BE2C (cell line): ENCODE measurements at regions not wholly inside any gene's neighbourhood (a gene's known extent, or its start where the extent isn't known, plus 50 kb on each side); places are given as distances from the start of the nearest gene placed in this dataset.

Source experiments
- DNase-seq: peaks from one replicate; pipeline ENCODE4 v3.0.0-alpha.2; 2020
- H3K27me3 ChIP-seq: fragments of 250-450 bp; sonication (Bioruptor Pico); 2 replicates; pipeline ENCODE4 v1.5.1; 2020; ENCODE audit warnings: mild to moderate bottlenecking
- H3K36me3 ChIP-seq: fragments of 250-450 bp; sonication (Bioruptor Pico); 2 replicates; pipeline ENCODE4 v1.5.1; 2020; ENCODE audit warnings: mild to moderate bottlenecking
- H3K4me1 ChIP-seq: fragments of 250-450 bp; sonication (Bioruptor Pico); 2 replicates; pipeline ENCODE4 v1.5.1; 2020
- H3K4me3 ChIP-seq: 2 replicates; pipeline ENCODE4 v1.5.1; 2011; ENCODE audit warnings: low read depth, low read length
- H3K9me3 ChIP-seq: fragments of 250-450 bp; sonication (Bioruptor Pico); 2 replicates; pipeline ENCODE4 v1.5.1; 2020
- TF ChIP-seq, protein P1 (sequence below): IDR thresholded peaks from 2 replicates; pipeline ENCODE4 v1.5.1; 2012; ENCODE audit warnings: mild to moderate bottlenecking, low read depth, low read length

DNA sequence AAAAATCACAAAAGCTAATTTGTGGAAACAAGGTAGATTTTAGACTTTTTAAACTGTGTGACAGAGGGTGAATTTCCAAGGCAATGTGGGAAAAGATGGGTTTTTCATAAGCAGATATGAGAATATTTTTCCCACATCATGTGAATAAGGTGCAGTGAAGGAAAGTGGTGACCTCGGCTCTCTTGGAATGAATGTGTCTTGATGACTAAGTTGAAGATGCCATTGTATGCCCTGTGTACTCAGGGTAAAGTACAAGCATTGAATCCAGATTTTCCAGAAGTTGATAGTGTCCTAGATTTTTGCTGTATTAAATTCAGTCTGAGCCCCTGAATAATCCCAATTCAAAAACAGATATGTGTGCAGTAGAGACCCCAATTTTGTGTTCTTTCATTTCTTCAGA lies 442.6 kb upstream of the ADGRL2 start:
- H3K4me3 ChIP-seq, result no peak overlapping the region
- H3K9me3 ChIP-seq, result no peaks in the 10 kb centered on the region
- TF ChIP-seq, protein P1, sequence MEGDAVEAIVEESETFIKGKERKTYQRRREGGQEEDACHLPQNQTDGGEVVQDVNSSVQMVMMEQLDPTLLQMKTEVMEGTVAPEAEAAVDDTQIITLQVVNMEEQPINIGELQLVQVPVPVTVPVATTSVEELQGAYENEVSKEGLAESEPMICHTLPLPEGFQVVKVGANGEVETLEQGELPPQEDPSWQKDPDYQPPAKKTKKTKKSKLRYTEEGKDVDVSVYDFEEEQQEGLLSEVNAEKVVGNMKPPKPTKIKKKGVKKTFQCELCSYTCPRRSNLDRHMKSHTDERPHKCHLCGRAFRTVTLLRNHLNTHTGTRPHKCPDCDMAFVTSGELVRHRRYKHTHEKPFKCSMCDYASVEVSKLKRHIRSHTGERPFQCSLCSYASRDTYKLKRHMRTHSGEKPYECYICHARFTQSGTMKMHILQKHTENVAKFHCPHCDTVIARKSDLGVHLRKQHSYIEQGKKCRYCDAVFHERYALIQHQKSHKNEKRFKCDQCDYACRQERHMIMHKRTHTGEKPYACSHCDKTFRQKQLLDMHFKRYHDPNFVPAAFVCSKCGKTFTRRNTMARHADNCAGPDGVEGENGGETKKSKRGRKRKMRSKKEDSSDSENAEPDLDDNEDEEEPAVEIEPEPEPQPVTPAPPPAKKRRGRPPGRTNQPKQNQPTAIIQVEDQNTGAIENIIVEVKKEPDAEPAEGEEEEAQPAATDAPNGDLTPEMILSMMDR, result no peak
- no peaks in the 10 kb centered on the region for H3K36me3 ChIP-seq
- no peaks in the 10 kb centered on the region for H3K27me3 ChIP-seq
- no peak for DNase-seq
- H3K4me1 ChIP-seq, result no peaks in the 10 kb centered on the region

DNA sequence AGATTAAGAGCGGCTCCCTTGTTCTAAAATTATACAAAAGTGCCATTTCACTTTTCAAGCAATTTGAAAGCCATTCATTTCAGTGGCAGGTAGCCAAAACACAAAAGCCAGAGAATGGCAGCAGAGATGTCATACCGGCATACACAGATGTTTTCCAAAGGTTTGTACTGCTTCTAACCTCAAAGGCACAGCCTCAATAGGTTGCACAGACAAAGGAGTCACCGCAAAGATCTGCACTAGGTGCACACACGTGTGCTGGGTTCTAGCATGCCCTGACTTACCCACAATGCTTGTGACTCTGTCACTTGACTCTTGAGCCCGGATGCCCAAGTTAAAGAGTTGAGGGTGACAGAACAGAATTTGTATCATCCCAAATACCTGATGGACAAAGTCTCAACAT lies 448.9 kb upstream of the ADGRL2 start:
- Histone ChIP-seq H3K36me3 (no peaks in the 10 kb centered on the region), H3K4me3 (no peak overlapping the region), H3K27me3 (no peaks in the 10 kb centered on the region), H3K9me3 (no peaks in the 10 kb centered on the region), H3K4me1 (peaks cover 2% of the 10 kb centered on the region; the same call in 1 of the 2 replicates)
- TF ChIP-seq, protein P1, result no peak
- DNase-seq, result no peak

DNA sequence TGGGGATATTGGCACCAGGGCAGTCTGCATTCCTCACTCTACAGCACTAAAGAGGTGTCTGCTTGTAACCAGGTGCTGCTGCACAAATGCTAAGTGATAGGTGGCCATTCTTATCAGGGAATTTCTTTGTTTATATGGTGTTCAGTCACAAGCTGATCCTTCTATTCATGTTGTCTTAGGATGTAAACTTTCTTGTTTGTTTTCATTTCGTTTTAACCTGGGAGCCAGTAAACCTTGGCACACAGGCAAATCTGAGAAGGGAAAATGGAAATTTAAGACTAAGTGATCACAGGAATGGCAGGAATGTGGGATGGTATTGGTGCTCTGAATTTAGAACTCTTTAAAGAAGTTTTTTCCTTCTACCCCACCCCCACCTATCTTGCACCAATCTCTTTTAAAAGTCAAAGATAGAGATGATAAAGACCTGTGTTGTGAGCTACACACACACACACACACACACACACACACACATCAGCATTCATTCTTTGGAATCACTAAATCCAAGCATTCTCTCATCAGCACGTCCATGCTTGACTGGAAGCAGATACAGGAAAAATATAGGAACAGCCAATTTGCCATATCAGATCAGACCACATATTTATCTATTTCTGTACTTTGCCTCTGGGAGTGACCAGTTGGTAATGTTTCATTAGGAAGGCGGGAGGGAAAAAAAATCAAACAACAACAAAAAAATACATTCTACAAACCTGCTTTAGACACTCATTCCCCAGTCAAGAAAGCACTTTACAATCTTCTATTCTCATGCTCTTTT lies 451.4 kb upstream of the ADGRL2 start:
- H3K36me3 ChIP-seq, result no peaks in the 10 kb centered on the region
- no peaks in the 10 kb centered on the region for H3K27me3 ChIP-seq
- TF ChIP-seq, protein P1, result no peak
- DNase-seq, result no peak
- no peak overlapping the region for H3K4me3 ChIP-seq
- H3K9me3 ChIP-seq, result no peaks in the 10 kb centered on the region
- peaks cover 2% of the 10 kb centered on the region; the same call in 1 of the 2 replicates for H3K4me1 ChIP-seq

DNA sequence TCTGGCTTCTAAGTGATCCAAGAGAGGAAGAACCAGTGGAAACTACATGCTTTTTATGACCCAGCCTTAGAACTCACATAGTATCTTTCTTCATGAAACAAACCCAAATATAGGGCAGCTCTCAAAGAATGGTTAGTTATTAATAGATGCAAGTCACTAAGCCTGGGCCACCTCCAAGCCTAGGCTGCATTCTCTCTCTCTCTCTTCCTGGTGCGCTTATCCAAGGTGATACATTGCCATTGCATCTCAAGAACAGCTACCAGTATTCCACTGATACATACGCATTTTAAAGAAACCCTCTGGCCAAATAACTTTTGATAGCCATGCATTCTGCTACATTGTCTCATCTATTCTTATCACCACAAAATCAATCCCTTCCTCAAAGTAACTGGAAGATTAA lies 455.6 kb upstream of the ADGRL2 start:
- Histone ChIP-seq H3K4me3 (no peak overlapping the region), H3K36me3 (no peaks in the 10 kb centered on the region), H3K27me3 (no peaks in the 10 kb centered on the region), H3K9me3 (no peaks in the 10 kb centered on the region), H3K4me1 (peaks cover 2% of the 10 kb centered on the region; the same call in 1 of the 2 replicates)
- TF ChIP-seq, protein P1, result no peak
- no peak for DNase-seq

DNA sequence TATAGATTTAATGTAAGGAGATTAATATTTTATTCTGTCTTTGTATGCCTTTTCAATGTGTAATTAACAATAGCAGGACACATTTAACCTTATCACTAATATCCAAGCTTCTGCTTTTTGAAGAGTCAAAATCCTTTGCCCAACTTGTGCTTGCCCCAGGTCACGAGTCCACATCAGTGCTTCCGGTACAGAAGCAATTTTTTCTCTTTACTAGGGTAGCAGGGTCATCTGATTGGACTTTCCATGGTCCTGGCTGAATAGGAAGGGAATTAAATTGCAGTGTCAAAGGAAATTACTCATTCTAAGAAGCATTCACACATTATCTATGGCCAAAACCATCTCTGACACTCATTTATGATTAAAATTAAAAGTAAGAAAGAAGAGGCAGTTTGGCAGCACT lies 460.5 kb upstream of the ADGRL2 start:
- no peak for DNase-seq

DNA sequence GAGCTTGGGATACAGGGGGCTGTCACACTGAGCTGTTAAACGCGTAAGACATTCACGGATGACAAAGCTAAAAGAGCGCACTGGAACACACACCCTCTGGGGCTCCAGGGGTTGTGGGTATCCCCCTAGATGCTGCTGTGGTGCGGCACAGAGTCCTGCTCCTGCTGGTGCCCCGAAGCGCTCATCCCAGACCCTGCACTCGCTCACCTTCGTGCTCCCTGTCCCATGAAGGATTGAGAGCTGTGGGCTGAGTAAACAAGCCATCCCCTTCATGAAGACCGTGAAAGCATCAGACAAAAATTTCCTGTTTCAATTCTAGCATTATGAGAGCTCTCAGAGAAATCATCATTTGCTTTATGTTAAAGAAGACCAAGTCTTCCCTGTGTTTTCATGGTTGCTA lies 463.5 kb upstream of the ADGRL2 start:
- Histone ChIP-seq H3K9me3 (no peaks in the 10 kb centered on the region), H3K4me1 (no peaks in the 10 kb centered on the region), H3K27me3 (no peaks in the 10 kb centered on the region), H3K4me3 (no peak overlapping the region), H3K36me3 (no peaks in the 10 kb centered on the region)
- no peak for DNase-seq
- TF ChIP-seq, protein P1, result no peak

More for the DNA sequence above, 460.5 kb upstream of the ADGRL2 start:
- no peaks in the 10 kb centered on the region for H3K27me3 ChIP-seq
- no peak overlapping the region for H3K4me3 ChIP-seq
- TF ChIP-seq, protein P1, result no peak
- no peaks in the 10 kb centered on the region for H3K36me3 ChIP-seq
- no peaks in the 10 kb centered on the region for H3K9me3 ChIP-seq
- no peaks in the 10 kb centered on the region for H3K4me1 ChIP-seq
